Stimulated activated effector memory CD8-positive, alpha-beta T cell treated with anti-CD3 and anti-CD28 coated beads, Interleukin-12 subunit alpha, Interleukin-12 subunit beta, amount 100 ng/mL, for 72 hours (primary cell): ENCODE measurements at regions not wholly inside any gene's neighbourhood (a gene's known extent, or its start where the extent isn't known, plus 50 kb on each side); places are given as distances from the start of the nearest gene placed in this dataset.
"Not testable (repeated sequence)": the region's sequence is repeated elsewhere in the genome, so short reads cannot be mapped to it uniquely, and the experiment has no call there.

Source experiments
- ATAC-seq: fragments of 150-1000 bp; cut with Tn5 transposase; 2 replicates; pipeline ENCODE4 v1.10.0; 2021
- DNase-seq, 2 donors: peaks; one replicate each; pipeline ENCODE4 v3.0.0; 2021 to 2022; ENCODE audit warnings: low spot score in 2 of 2
- H3K27ac Mint-ChIP-seq: one replicate; pipeline ENCODE4 v1.8.0; 2022; ENCODE audit warnings: mild to moderate bottlenecking, mixed read lengths
- H3K36me3 Mint-ChIP-seq: one replicate; pipeline ENCODE4 v1.8.0; 2022; ENCODE audit warnings: mild to moderate bottlenecking, mixed read lengths
- H3K4me1 Mint-ChIP-seq: one replicate; pipeline ENCODE4 v1.8.0; 2022; ENCODE audit warnings: mixed read lengths
- H3K4me3 Mint-ChIP-seq: one replicate; pipeline ENCODE4 v1.8.0; 2022; ENCODE audit warnings: mild to moderate bottlenecking, mixed read lengths
- H3K9me3 Mint-ChIP-seq: one replicate; pipeline ENCODE4 v1.8.0; 2022; ENCODE audit warnings: mixed read lengths

DNA sequence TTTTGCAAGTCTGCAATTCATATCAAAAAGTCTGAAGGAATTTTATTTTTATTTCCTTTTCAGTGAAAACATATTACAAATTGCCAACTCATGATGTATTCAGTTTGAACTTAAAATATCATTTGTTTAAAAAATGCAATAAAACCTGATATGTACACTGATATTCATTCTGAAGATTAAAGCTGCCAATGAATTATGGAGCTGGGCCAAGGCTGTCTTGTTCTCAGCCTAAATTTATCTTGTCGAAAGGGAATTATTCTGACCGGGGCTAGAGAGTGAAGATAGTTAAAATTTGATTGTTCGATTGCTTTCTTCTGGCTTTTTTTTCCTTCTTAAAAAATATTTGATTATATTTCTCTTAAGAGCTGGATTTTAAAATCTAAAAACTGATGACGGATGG lies 54.0 kb upstream of the RBFOX1 start:
- DNase-seq (no peak), ATAC-seq (no peak)
- no peaks in the 10 kb centered on the region for H3K36me3 Mint-ChIP-seq
- H3K27ac Mint-ChIP-seq, result no peak overlapping the region
- H3K4me1 Mint-ChIP-seq, result no peaks in the 10 kb centered on the region
- H3K9me3 Mint-ChIP-seq, result peaks cover 16% of the 10 kb centered on the region
- no peak overlapping the region for H3K4me3 Mint-ChIP-seq

DNA sequence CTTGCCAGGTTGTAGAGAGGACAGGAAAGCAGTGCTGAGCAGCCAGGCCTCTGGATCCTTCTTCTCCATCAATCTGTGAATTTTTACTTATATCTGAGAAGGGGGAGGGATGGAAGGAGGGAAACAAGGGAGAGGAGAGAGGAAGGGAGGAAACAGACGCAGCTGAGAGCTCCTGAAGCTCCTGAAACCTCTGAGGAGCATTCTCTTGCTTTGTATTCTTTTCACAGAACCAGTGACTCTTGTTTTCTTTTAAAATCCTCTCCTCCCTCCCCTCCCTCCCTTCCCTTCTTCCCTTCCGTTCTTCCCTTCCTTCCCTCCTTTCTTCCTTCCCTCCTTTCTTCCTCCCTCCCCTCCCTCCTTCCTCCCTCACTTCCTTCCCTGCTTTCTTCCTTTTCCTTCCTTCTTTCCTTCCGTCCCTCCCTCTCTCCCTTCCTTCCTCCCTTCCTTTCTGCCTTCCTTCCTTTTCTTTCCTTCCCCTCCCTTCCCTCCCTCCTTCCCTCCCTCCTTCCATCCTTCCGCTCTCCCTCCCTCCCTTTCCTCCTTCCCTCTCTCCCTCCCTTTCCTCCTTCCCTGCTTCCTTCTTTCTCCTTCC lies 60.0 kb upstream of the RBFOX1 start:
- peaks cover 11% of the 10 kb centered on the region for H3K9me3 Mint-ChIP-seq
- H3K36me3 Mint-ChIP-seq, result no peaks in the 10 kb centered on the region
- no peaks in the 10 kb centered on the region for H3K4me1 Mint-ChIP-seq
- no peak overlapping the region for H3K27ac Mint-ChIP-seq
- no peak for DNase-seq
- no peak overlapping the region for H3K4me3 Mint-ChIP-seq
- no peak for ATAC-seq

DNA sequence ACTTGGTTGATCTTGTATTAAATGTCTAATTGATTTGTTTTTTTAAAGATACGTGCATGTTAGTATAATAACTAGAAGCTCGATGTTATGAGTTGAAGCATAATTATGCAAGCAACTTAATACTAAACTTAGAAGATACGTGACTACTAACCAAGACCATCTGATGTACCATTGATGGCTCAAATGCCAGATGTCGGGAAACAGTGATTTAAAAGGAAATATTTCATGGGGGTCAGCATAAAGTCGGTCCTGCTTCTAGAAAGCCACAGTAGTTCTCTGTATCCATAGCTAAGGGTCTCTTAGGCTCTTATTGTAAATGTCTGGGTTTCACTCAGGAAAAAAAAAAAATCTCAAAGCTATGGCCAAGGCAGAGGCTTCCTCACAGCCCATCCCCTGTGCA lies 61.2 kb upstream of the RBFOX1 start:
- Mint-ChIP-seq H3K4me1 (no peaks in the 10 kb centered on the region), H3K36me3 (no peaks in the 10 kb centered on the region), H3K4me3 (no peak overlapping the region), H3K27ac (no peak overlapping the region), H3K9me3 (peaks cover 14% of the 10 kb centered on the region)
- ATAC-seq, result no peak
- DNase-seq, result no peak

DNA sequence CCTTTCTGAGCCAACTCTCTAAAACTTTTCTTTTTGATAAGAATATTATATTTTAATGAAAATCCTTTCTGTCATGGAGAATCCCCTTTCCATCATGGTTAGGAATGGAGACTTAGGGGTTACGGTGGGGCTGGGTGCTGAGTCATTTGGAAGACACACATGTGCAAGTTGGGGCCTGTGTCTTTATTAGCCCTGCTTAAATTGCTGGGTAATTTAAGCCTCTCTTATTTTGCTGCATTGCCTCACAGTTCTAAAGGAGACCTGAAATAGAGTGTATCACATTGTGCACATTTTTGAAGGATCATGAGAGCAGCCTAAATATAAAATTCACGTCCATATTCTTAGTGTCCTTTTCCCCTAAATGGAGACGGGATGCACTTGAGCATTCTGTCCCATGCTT lies 61.8 kb upstream of the RBFOX1 start:
- Mint-ChIP-seq H3K27ac (no peak overlapping the region), H3K36me3 (no peaks in the 10 kb centered on the region), H3K4me1 (no peaks in the 10 kb centered on the region), H3K4me3 (no peak overlapping the region), H3K9me3 (peaks cover 19% of the 10 kb centered on the region)
- ATAC-seq (no peak), DNase-seq (no peak)

DNA sequence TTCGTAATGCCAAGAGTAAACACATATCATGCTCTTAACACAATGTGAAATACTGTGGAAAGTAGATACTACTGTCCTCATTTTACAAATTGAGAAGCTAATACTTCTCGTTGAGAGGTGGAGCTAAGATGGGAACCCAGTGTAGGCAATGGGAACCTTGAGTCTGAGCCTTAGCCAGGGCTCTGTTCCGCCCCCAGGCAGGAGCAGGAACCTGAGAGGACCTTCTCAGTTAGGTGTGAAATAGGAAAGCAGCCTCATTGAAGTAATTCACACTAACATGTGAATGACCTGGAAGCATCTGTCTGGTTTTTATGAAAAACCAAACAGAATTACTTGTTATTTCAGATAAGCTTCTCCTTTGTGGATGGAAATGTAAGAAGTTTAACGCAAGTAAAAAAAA lies 62.6 kb upstream of the RBFOX1 start:
- no peak for DNase-seq
- H3K36me3 Mint-ChIP-seq, result no peaks in the 10 kb centered on the region
- no peaks in the 10 kb centered on the region for H3K4me1 Mint-ChIP-seq
- H3K27ac Mint-ChIP-seq, result no peak overlapping the region
- H3K4me3 Mint-ChIP-seq, result no peak overlapping the region
- H3K9me3 Mint-ChIP-seq, result peaks cover 22% of the 10 kb centered on the region
- no peak for ATAC-seq

DNA sequence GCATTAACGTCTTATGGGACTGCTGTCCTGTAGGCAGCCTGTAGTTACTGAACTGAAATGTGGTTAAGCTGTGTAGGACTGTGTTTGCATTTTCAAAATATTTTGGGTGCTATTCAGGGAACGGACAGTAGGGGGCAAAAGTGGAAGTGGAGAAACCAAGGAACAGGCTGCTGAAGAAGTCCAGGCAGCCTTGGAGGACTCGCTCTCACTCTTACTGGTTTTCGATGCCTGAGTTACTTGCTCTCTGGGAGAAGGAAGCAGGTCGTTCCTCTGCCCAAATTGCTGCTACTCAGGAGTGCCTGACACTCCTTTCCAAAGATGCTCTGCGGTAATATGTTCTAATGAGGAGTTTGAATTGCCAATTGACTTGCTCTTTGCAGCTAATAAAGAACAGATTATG lies 64.5 kb upstream of the RBFOX1 start:
- no peak for DNase-seq
- no peak for ATAC-seq
- Mint-ChIP-seq H3K9me3 (peaks cover 29% of the 10 kb centered on the region), H3K4me1 (no peaks in the 10 kb centered on the region), H3K27ac (no peak overlapping the region), H3K4me3 (no peak overlapping the region), H3K36me3 (no peaks in the 10 kb centered on the region)

DNA sequence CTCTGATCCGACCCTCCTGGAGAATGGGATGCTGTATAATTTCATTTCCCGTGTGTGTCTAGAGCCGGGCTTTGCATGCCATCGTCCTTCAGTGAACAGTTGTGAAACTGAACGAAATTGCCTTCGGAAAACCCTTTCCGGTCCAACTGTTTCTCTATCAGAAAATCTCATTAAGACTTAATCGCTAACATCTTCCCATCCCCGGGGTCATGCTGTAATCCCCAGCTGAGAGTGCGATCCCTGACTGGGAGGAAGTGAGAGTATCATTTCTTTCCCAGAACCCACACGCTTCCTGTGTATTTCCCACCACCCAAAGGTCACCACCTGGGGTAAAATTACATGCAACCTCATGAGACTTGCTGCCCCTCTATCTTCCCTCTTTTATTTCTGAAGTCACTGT lies 75.6 kb upstream of the RBFOX1 start:
- ATAC-seq (no peak), DNase-seq (no peak)
- no peak overlapping the region for H3K27ac Mint-ChIP-seq
- peaks cover 24% of the 10 kb centered on the region for H3K9me3 Mint-ChIP-seq
- H3K4me1 Mint-ChIP-seq, result no peaks in the 10 kb centered on the region
- H3K4me3 Mint-ChIP-seq, result no peak overlapping the region
- no peaks in the 10 kb centered on the region for H3K36me3 Mint-ChIP-seq

DNA sequence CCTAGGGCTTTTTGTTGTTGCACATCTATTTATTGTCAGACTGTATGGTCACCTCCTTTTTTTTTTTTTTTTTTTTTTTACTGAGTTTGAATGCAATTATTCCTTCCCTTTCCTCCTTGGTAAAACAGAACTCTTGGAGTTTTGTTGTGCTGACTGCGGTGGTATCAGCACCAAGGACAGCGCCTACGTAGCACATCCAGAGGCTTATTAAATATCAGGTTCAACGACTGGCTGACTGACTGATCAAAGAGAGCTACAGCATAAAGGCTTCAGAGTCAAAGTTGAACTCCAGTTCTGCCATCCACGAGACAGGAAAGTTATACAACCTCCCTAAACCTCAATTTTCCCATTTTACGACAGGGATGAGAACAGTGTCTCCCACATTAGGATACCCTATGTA lies 86.1 kb upstream of the RBFOX1 start:
- no peak overlapping the region for H3K27ac Mint-ChIP-seq
- no peaks in the 10 kb centered on the region for H3K36me3 Mint-ChIP-seq
- H3K4me1 Mint-ChIP-seq, result no peaks in the 10 kb centered on the region
- peaks cover 12% of the 10 kb centered on the region for H3K9me3 Mint-ChIP-seq
- ATAC-seq (no peak), DNase-seq (no peak)
- H3K4me3 Mint-ChIP-seq, result no peak overlapping the region

DNA sequence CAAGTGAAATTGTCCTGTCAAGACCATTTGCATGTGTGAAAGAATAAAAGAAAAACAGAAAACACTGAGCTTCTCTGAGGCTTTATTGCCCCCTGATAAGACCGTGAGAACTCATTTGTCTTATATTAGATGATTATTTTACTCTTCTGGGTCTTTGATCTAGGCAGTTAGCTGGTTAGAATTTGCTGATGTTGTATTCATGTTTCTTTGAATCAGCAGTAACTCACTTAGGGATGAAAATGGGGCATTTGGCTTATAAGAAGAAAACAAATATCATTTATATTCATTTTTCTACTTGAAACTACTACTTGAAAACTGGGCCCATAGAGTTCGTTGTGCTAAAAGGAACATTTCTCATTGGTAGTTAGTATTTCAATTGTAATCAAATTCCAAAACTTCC lies 93.1 kb upstream of the RBFOX1 start:
- Mint-ChIP-seq H3K9me3 (peaks cover 13% of the 10 kb centered on the region), H3K27ac (no peak overlapping the region), H3K4me1 (no peaks in the 10 kb centered on the region), H3K36me3 (no peaks in the 10 kb centered on the region), H3K4me3 (no peak overlapping the region)
- DNase-seq (no peak), ATAC-seq (no peak)

DNA sequence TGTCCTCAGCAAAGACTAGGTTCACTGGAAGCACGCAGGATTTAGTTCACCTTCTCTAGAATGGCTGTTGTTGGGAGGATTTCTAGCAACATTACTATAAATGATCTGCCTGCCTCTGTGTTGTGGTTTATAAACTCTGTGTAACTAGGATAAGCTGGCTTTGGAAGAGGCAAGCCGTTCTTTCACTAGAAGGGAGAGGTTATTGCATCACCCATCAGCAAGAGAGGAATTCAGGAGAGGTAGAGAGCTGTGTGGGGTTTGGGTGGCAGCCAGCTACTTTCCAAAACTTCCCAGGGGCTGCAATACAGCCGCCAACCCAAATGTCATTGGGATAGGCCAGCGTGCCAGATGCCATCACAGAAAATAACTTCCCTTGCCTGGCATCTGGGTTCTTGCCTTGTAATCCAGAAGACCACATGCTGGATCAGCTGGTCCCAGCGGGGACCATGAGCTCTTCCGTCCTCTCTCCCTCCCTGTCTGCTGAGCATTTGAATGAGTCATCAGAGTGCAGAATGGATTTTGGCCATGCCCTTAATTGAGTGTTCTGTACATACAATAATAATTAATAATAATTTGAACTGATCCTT lies 95.7 kb upstream of the RBFOX1 start:
- H3K4me3 Mint-ChIP-seq, result no peak overlapping the region
- no peak for ATAC-seq
- H3K9me3 Mint-ChIP-seq, result peaks cover 17% of the 10 kb centered on the region
- DNase-seq, result no peak
- H3K36me3 Mint-ChIP-seq, result no peaks in the 10 kb centered on the region
- no peaks in the 10 kb centered on the region for H3K4me1 Mint-ChIP-seq
- no peak overlapping the region for H3K27ac Mint-ChIP-seq

DNA sequence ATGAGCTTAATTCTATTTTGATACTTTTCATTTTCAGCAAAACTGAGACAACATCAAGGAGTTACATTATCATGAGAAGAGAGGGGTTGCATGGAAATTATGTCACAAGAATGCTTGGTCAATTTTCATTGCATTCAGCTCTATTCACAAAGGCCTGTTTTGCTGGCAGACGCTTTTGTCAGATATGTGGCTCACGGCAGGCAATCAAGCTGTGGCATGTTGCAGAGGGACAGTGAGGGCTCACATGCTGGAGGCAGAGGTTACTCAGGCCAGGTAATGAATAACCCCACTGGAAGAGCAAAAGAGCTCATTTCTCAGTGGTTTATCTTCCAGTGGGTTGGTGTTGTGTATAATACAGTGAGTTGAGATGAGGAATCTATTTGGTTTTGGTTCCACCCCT lies 98.7 kb upstream of the RBFOX1 start:
- no peak overlapping the region for H3K27ac Mint-ChIP-seq
- peaks cover 20% of the 10 kb centered on the region for H3K9me3 Mint-ChIP-seq
- DNase-seq, result no peak
- no peaks in the 10 kb centered on the region for H3K4me1 Mint-ChIP-seq
- ATAC-seq, result no peak
- no peaks in the 10 kb centered on the region for H3K36me3 Mint-ChIP-seq
- H3K4me3 Mint-ChIP-seq, result no peak overlapping the region

DNA sequence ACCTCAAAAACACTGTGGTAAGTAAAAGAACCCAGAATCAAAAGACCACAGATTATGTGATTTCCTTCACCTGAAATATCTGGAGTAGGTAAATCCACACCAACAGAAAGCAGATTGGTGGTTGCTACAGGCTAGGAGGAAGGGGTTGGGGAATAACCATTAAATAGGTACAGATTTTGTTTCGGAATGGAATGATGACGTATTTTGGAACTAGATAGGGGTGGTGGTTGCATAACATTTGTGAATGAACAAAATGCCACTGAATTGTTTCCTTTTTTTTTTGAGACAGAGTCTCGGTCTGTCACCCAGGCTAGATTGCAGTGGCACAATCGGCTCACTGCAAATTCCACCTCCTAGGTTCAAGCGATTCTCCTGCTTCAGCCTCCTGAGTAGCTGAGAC lies 100.9 kb upstream of the RBFOX1 start:
- Mint-ChIP-seq H3K9me3 (peaks cover 25% of the 10 kb centered on the region), H3K4me3 (no peak overlapping the region), H3K36me3 (no peaks in the 10 kb centered on the region), H3K27ac (no peak overlapping the region), H3K4me1 (no peaks in the 10 kb centered on the region)
- ATAC-seq (no peak), DNase-seq (no peak)

DNA sequence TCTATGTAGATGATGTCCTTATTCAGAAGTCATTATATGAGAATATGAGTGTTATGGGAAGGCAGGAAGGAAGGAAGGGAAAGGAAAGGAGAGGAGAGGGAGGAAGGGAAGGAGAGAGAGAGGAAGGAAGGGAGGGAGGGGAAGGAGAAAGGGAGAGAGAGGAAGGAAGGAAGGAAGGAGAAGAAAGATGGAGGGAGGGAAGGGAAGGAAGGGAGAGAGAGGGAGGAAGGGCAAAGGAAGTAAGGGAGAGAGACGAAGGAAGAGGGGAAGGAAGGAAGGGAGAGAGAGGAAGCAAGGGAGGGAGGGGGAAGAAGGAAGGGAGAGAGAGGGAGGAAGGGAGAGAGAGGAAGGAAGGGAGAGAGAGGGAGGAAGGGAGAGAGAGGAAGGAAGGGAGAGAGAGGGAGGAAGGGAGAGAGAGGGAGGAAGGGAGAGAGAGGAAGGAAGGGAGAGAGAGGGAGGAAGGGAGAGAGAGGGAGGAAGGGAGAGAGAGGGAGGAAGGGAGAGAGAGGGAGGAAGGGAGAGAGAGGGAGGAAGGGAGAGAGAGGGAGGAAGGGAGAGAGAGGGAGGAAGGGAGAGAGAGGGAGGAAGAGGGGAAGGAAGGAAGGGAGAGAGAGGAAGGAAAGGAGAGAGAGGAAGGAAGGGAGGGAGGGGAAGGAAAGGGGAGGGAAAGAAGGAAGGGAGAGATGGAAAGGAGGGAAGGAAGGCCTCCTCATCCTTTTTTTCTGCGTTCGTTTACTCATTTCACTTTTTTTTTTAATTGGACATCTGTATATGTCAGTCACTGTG lies 103.0 kb upstream of the RBFOX1 start:
- H3K27ac Mint-ChIP-seq, H3K4me1 Mint-ChIP-seq, H3K36me3 Mint-ChIP-seq, ATAC-seq, H3K4me3 Mint-ChIP-seq, DNase-seq: not testable (repeated sequence)
- H3K9me3 Mint-ChIP-seq, result peaks cover 25% of the 10 kb centered on the region

DNA sequence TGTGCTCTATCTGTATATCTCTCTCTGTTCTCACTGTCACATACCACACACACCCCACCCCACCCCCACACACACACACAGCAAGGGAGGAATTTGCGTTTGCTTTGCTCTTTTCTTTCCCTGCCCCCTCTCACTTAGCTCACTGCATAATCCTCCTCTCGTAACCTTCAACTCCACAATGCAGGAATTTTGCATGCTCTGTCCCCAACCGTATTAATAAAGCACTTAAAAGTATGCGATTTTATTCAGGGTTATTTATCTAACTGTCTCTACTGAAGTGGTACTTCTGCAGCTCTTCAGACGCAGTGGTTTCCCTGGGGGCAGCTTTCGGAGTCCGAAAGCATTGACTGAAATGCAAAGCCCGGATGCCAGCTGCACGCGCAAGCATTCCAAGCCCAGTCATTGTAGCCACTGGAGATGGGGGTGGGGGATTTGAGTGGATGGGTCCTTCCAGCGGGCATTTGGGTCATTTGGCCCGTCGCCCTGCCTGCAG lies 105.4 kb upstream of the RBFOX1 start:
- Mint-ChIP-seq H3K36me3 (no peaks in the 10 kb centered on the region), H3K4me3 (no peak overlapping the region), H3K4me1 (no peaks in the 10 kb centered on the region), H3K9me3 (peaks cover 18% of the 10 kb centered on the region), H3K27ac (no peak overlapping the region)
- DNase-seq, result no peak
- ATAC-seq, result no peak

DNA sequence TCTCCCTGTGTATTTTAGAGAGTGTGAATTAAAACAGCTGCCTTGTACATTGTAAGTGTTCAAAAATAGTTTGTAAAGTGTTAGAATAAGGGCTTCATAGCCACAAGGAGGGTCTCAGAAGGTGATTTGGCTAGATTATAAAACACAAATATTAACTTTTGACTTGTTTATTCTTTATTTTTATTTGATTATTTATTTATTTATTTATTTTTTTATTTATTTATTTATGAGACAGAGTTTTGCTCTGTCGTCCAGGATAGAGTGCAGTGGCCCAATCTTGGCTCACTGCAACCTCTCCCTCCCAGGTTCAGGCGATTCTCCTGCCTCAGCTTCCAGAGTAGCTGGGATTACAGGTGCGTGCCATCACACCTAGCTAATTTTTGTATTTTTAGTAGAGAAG lies 111.5 kb upstream of the RBFOX1 start:
- Mint-ChIP-seq H3K4me3 (no peak overlapping the region), H3K36me3 (no peaks in the 10 kb centered on the region), H3K9me3 (peaks cover 9% of the 10 kb centered on the region), H3K27ac (no peak overlapping the region), H3K4me1 (no peaks in the 10 kb centered on the region)
- ATAC-seq (no peak), DNase-seq (no peak)

DNA sequence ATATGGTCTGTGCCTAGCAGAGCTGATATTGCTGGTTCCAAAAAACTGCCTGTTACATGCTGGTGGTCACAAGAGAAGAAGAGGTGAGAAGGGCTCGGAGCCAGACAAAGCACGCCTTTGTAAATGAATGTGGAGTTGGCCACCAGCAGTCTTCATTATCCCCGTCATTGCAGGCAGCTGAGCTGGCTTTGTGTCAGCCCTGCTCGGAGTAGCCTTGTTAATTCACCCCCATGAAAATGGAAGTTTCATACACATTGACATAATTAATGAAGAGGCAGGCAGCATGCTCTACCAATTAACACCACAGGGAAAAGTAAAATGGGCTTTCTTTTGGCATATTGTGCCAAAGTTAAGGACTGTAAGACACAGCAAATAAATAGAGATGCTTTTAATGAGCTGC lies 113.7 kb upstream of the RBFOX1 start:
- no peak for DNase-seq
- Mint-ChIP-seq H3K4me3 (no peak overlapping the region), H3K9me3 (peaks cover 17% of the 10 kb centered on the region), H3K4me1 (no peaks in the 10 kb centered on the region), H3K27ac (no peak overlapping the region), H3K36me3 (no peaks in the 10 kb centered on the region)
- no peak for ATAC-seq
